Activated CD4-positive, alpha-beta memory T cell treated with anti-CD3 and anti-CD28 coated beads, Interleukin-2, amount 10 ng/mL, durations not matched to agents 7 days and 5 days (primary cell): ENCODE measurements at regions not wholly inside any gene's neighbourhood (a gene's known extent, or its start where the extent isn't known, plus 50 kb on each side); places are given as distances from the start of the nearest gene placed in this dataset.

ENCODE experiments used
- CTCF ChIA-PET: fragments of 350-600 bp; sonication (Branson Sonifier 250); formaldehyde crosslinking; loops from one replicate; lab custom pipeline; 2021; ENCODE audit warnings: antibody characterized with exemption, inconsistent platforms; lab: Charles Lee
- POLR2A ChIA-PET: fragments of 350-600 bp; sonication (Branson Sonifier 250); formaldehyde crosslinking; loops from one replicate; lab custom pipeline; 2021; ENCODE audit warnings: antibody characterized with exemption; lab: Charles Lee
- DNase-seq: peaks from one replicate; pipeline ENCODE4 v3.0.0-alpha.2; 2020
- H3K27ac Mint-ChIP-seq: one replicate; pipeline ENCODE4 v1.8.0; 2021; ENCODE audit warnings: mild to moderate bottlenecking, mixed read lengths
- H3K27me3 Mint-ChIP-seq: one replicate; pipeline ENCODE4 v1.8.0; 2021; ENCODE audit warnings: mixed read lengths
- H3K36me3 Mint-ChIP-seq: one replicate; pipeline ENCODE4 v1.8.0; 2021; ENCODE audit warnings: low read depth, mixed read lengths
- H3K4me1 Mint-ChIP-seq: one replicate; pipeline ENCODE4 v1.8.0; 2021; ENCODE audit warnings: mixed read lengths
- H3K4me3 Mint-ChIP-seq: one replicate; pipeline ENCODE4 v1.8.0; 2021; ENCODE audit warnings: mild to moderate bottlenecking, mixed read lengths
- H3K9me3 Mint-ChIP-seq: one replicate; pipeline ENCODE4 v1.8.0; 2021; ENCODE audit warnings: mixed read lengths

DNA sequence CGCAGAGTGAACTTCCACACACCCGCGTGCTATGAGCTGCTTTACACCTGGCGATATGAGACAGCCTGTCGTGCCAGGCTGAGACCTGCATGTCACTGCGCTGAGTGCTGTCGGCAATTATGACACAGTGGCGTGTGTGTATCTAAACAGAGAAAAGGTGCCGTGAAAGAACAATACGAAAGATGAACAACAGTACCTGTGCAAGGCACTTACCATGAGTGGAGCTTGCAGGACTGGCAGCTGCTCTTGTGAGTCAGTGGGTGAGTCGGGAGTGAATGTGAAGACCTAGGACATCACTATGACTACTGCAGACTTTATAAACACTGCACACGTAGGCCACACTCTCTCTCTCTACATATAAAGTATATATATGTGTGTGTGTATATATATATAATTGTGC, 68.5 kb upstream of the DUSP22 start:
- CTCF ChIA-PET = interaction anchor here (1.0 to 5.4 kb wide), 3 partner anchors 8 to 96 kb away, joined by 3 to 33 read pairs (median 8); no protein-coding TSS in a partner anchor
- no peak for DNase-seq
- H3K27ac Mint-ChIP-seq = peak overlapping the region; percentile 91
- H3K4me3 Mint-ChIP-seq = no peak overlapping the region
- peaks cover 8% of the 10 kb centered on the region for H3K9me3 Mint-ChIP-seq
- peaks cover 80% of the 10 kb centered on the region for H3K4me1 Mint-ChIP-seq
- peaks cover 21% of the 10 kb centered on the region for H3K36me3 Mint-ChIP-seq
- H3K27me3 Mint-ChIP-seq = peaks cover 7% of the 10 kb centered on the region
- POLR2A ChIA-PET = interaction anchor here (1.0 to 7.0 kb wide), 16 partner anchors 9 to 188 kb away, joined by 3 to 137 read pairs (median 9); partner anchors contain the start of genes DUSP22 and IRF4

DNA sequence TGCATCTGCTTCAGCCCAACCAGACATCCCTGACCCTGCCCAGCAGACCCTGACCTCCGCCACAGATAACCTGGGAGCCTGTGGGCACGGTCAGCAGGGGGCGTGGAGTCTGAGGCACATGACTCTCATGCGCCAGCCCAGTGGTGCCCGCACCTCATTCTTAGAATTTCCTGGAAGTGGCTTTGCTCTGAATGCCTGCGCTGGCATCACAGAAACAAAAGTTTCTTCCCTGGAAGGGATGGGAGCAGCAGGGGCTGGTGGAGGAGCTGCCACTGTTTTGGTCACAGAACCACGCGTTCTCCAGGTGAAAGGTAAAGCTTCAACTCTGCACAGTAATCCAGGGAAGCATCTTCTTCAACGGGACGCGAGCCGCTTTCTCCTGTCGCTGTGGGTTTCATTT, 67.9 kb upstream of the DUSP22 start:
- Mint-ChIP-seq H3K9me3 (peaks cover 8% of the 10 kb centered on the region), H3K27me3 (peaks cover 7% of the 10 kb centered on the region), H3K4me1 (peaks cover 83% of the 10 kb centered on the region), H3K4me3 (no peak overlapping the region), H3K27ac (peak overlapping the region; percentile 91), H3K36me3 (peaks cover 21% of the 10 kb centered on the region)
- CTCF ChIA-PET = interaction anchor here (1.0 to 5.4 kb wide), 5 partner anchors 9 to 211 kb away, joined by 3 to 33 read pairs (median 3); no protein-coding TSS in a partner anchor
- no peak for DNase-seq
- POLR2A ChIA-PET = interaction anchor here (0.5 to 7.0 kb wide), 20 partner anchors 8 to 209 kb away, joined by 3 to 137 read pairs (median 6); partner anchors contain the start of genes DUSP22 and IRF4

DNA sequence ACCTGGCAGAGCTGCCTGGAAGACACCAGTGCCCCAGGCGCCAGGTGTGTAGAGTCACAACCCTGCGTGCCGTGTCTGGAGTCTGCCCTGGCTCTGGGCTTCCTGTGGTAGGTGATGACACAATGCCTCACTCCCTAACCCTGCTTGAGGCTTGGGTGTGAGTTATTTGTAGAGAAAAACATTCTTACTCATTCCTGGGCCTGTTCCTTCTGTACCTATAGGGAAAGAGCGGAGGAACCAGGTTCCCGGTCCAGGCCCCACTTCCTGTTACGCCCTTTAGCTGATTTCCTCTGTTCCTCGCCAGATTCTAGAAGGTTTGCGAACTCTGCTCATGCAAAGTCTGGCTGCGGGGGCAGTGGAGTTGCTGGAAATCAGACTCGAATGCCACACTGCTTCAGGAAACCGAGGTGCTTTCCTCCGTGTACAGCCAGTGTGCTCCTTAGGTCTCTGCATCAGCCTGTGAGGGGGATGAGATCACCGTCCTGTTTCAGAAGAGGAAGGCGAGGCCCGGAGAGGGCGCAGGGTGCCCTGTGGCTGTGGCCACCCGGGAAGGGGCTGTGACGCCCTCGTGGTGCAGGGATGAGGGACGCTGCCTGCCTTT, 67.1 kb upstream of the DUSP22 start:
- H3K27me3 Mint-ChIP-seq = peaks cover 7% of the 10 kb centered on the region
- H3K36me3 Mint-ChIP-seq = peaks cover 21% of the 10 kb centered on the region
- peaks cover 82% of the 10 kb centered on the region for H3K4me1 Mint-ChIP-seq
- peak overlapping the region; percentile 91 for H3K27ac Mint-ChIP-seq
- DNase-seq = peak; percentile 80
- peaks cover 8% of the 10 kb centered on the region for H3K9me3 Mint-ChIP-seq
- CTCF ChIA-PET = interaction anchor here (1.0 to 5.4 kb wide), 5 partner anchors 7 to 210 kb away, joined by 3 to 33 read pairs (median 6); no protein-coding TSS in a partner anchor
- POLR2A ChIA-PET = interaction anchor here (0.5 to 7.0 kb wide), 22 partner anchors 9 to 264 kb away, joined by 3 to 137 read pairs (median 6); partner anchors contain the start of genes DUSP22 and IRF4
- H3K4me3 Mint-ChIP-seq = peak overlapping the region; percentile 66

GRCh38 chr6:225907-226306, 66.4 kb upstream of the DUSP22 start:
- Mint-ChIP-seq H3K9me3 (peaks cover 8% of the 10 kb centered on the region), H3K4me1 (peaks cover 81% of the 10 kb centered on the region), H3K36me3 (peaks cover 21% of the 10 kb centered on the region), H3K4me3 (peak overlapping the region; percentile 66), H3K27ac (peak overlapping the region; percentile 91), H3K27me3 (peaks cover 7% of the 10 kb centered on the region)
- POLR2A ChIA-PET = interaction anchor here (0.6 to 7.0 kb wide), 14 partner anchors 10 to 263 kb away, joined by 3 to 137 read pairs (median 9); partner anchors contain the start of genes DUSP22 and IRF4
- no peak for DNase-seq
- CTCF ChIA-PET = interaction anchor here (0.7 to 5.4 kb wide), 7 partner anchors 8 to 164 kb away, joined by 3 to 33 read pairs (median 3); no protein-coding TSS in a partner anchor

- Mint-ChIP-seq H3K36me3 (peaks cover 21% of the 10 kb centered on the region), H3K4me3 (no peak overlapping the region), H3K4me1 (peaks cover 78% of the 10 kb centered on the region), H3K27me3 (peaks cover 7% of the 10 kb centered on the region), H3K9me3 (peaks cover 8% of the 10 kb centered on the region), H3K27ac (peak overlapping the region; percentile 91)
- ChIA-PET POLR2A (interaction anchor here (1.6 to 7.0 kb wide), 10 partner anchors 9 to 263 kb away, joined by 4 to 137 read pairs (median 12); partner anchors contain the start of genes DUSP22 and IRF4), CTCF (interaction anchor here (0.7 to 1.6 kb wide), 6 partner anchors 9 to 163 kb away, joined by 3 to 6 read pairs (median 3); no protein-coding TSS in a partner anchor)
- no peak for DNase-seq
These were observed 65.7 kb upstream of the DUSP22 start for GRCh38 chr6:226516-227073.

DNA sequence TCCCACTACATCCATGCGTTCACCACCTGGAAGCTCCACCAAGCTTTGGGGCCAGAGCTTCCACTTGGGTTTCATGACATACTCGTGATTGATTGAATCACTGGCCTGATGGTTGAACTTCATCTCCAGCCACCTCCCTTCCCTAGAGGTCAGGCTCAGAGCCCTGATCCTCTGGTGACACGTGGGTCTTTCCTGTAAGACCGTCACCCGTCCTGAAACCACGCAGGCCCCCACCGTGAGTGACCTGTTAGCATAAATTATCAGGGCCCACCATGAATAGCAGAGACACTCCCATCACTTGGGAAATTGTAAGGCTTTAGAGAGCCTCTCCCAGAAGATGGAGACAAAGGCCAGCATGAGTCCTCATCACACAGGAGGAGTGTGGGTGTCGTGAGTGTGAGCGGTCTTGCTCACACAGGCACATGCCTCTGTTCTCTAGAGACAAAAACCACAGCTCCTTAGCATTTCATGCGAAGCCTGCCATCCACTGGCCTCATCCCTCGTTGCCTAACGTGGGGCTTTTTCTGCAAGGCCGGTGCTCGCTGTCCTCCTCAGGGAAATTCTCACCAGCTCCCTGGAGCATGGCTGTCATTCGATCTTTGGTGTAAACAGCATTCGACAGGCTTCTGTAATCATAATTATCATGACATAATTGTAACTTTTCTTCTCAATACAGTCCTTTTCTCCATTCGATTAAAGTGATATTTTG, 65.1 kb upstream of the DUSP22 start:
- POLR2A ChIA-PET = interaction anchor here (0.9 to 7.0 kb wide), 4 partner anchors 8 to 262 kb away, joined by 3 to 137 read pairs (median 9); partner anchors contain the start of gene IRF4
- H3K9me3 Mint-ChIP-seq = peaks cover 8% of the 10 kb centered on the region
- H3K4me3 Mint-ChIP-seq = no peak overlapping the region
- peak overlapping the region; percentile 91 for H3K27ac Mint-ChIP-seq
- peaks cover 77% of the 10 kb centered on the region for H3K4me1 Mint-ChIP-seq
- CTCF ChIA-PET = interaction anchor here (0.8 to 1.1 kb wide), 4 partner anchors 11 to 78 kb away, joined by 3 read pairs; no protein-coding TSS in a partner anchor
- DNase-seq = no peak
- H3K36me3 Mint-ChIP-seq = peaks cover 21% of the 10 kb centered on the region
- H3K27me3 Mint-ChIP-seq = peaks cover 7% of the 10 kb centered on the region

- H3K9me3 Mint-ChIP-seq = peaks cover 8% of the 10 kb centered on the region
- H3K27ac Mint-ChIP-seq = no peak overlapping the region
- CTCF ChIA-PET = interaction anchor here (0.8 kb wide), 1 partner anchor 79 kb away, joined by 3 read pairs; no protein-coding TSS in a partner anchor
- no peak for DNase-seq
- peaks cover 21% of the 10 kb centered on the region for H3K36me3 Mint-ChIP-seq
- POLR2A ChIA-PET = interaction anchor here (0.9 kb wide), 1 partner anchor 164 kb away, joined by 3 read pairs; the partner anchor contains the start of gene IRF4
- peaks cover 7% of the 10 kb centered on the region for H3K27me3 Mint-ChIP-seq
- no peak overlapping the region for H3K4me3 Mint-ChIP-seq
- H3K4me1 Mint-ChIP-seq = peaks cover 74% of the 10 kb centered on the region
These were observed 64.4 kb upstream of the DUSP22 start for GRCh38 chr6:227812-228338.

GRCh38 chr6:228881-229651, 63.2 kb upstream of the DUSP22 start:
- no peak for DNase-seq
- peak overlapping the region; percentile 40 for H3K27ac Mint-ChIP-seq
- CTCF ChIA-PET = no interaction called here

GRCh38 chr6:231779-232178, 60.5 kb upstream of the DUSP22 start:
- Mint-ChIP-seq H3K4me1 (peaks cover 57% of the 10 kb centered on the region), H3K27me3 (no peaks in the 10 kb centered on the region), H3K36me3 (peaks cover 10% of the 10 kb centered on the region), H3K4me3 (no peak overlapping the region), H3K9me3 (peaks cover 6% of the 10 kb centered on the region), H3K27ac (no peak overlapping the region)
- ChIA-PET CTCF (interaction anchor here (1.8 kb wide), 1 partner anchor 43 kb away, joined by 6 read pairs; no protein-coding TSS in a partner anchor), POLR2A (interaction anchor here (1.0 to 1.1 kb wide), 2 partner anchors 10 to 40 kb away, joined by 3 read pairs; no protein-coding TSS in a partner anchor)
- DNase-seq = no peak

More at GRCh38 chr6:228881-229651, 63.2 kb upstream of the DUSP22 start:
- no peaks in the 10 kb centered on the region for H3K27me3 Mint-ChIP-seq
- H3K4me3 Mint-ChIP-seq = no peak overlapping the region
- H3K9me3 Mint-ChIP-seq = peaks cover 8% of the 10 kb centered on the region
- peaks cover 20% of the 10 kb centered on the region for H3K36me3 Mint-ChIP-seq
- H3K4me1 Mint-ChIP-seq = peaks cover 62% of the 10 kb centered on the region
- POLR2A ChIA-PET = interaction anchor here (1.7 kb wide), 1 partner anchor 64 kb away, joined by 4 read pairs; the partner anchor contains the start of gene DUSP22

GRCh38 chr6:232982-233640, 59.2 kb upstream of the DUSP22 start:
- peaks cover under 1% of the 10 kb centered on the region for H3K9me3 Mint-ChIP-seq
- H3K36me3 Mint-ChIP-seq = no peaks in the 10 kb centered on the region
- H3K27me3 Mint-ChIP-seq = no peaks in the 10 kb centered on the region
- no peak overlapping the region for H3K27ac Mint-ChIP-seq
- H3K4me3 Mint-ChIP-seq = no peak overlapping the region
- peaks cover 55% of the 10 kb centered on the region for H3K4me1 Mint-ChIP-seq
- POLR2A ChIA-PET = interaction anchor here (0.8 to 1.0 kb wide), 2 partner anchors 9 to 38 kb away, joined by 3 to 4 read pairs; no protein-coding TSS in a partner anchor
- CTCF ChIA-PET = interaction anchor here (1.8 kb wide), 1 partner anchor 44 kb away, joined by 6 read pairs; no protein-coding TSS in a partner anchor
- no peak for DNase-seq
